Activated T-helper 2 cell treated with anti-CD3 and anti-CD28 coated beads, Interferon-gamma antibody, Interleukin-2, Interleukin-4, amounts not matched to agents 10 μg/mL and 5 μg/mL and 100 μg/mL, durations not matched to agents 14 hours and 24 hours and 36 hours (primary cell): ENCODE measurements at regions not wholly inside any gene's neighbourhood (a gene's known extent, or its start where the extent isn't known, plus 50 kb on each side); places are given as distances from the start of the nearest gene placed in this dataset.
A peak's percentile ranks its signal among the peaks of the same experiment; 100 is the strongest.

Source experiments
- DNase-seq: peaks from one replicate; pipeline ENCODE4 v3.0.0; 2021; ENCODE audit warnings: low spot score
- H3K27ac Mint-ChIP-seq: one replicate; pipeline ENCODE4 v1.8.0; 2021; ENCODE audit warnings: mixed read lengths
- H3K27me3 Mint-ChIP-seq: one replicate; pipeline ENCODE4 v1.8.0; 2021; ENCODE audit warnings: low read depth, mixed read lengths
- H3K36me3 Mint-ChIP-seq: one replicate; pipeline ENCODE4 v1.8.0; 2021; ENCODE audit warnings: low read depth, mixed read lengths
- H3K4me1 Mint-ChIP-seq: one replicate; pipeline ENCODE4 v1.8.0; 2021; ENCODE audit warnings: low read depth, mixed read lengths
- H3K4me3 Mint-ChIP-seq: one replicate; pipeline ENCODE4 v1.8.0; 2021; ENCODE audit warnings: low read depth, mild to moderate bottlenecking, moderate library complexity, mixed read lengths
- H3K9me3 Mint-ChIP-seq: one replicate; pipeline ENCODE4 v1.8.0; 2021; ENCODE audit warnings: mixed read lengths
- intact Hi-C: fragments of 100-400 bp; cut with micrococcal nuclease; formaldehyde crosslinking; loops from one replicate; pipeline ENCODE4 v1.15.1; 2023

- Mint-ChIP-seq H3K9me3 (peaks cover 2% of the 10 kb centered on the region), H3K27me3 (no peaks in the 10 kb centered on the region), H3K4me3 (peak overlapping the region; percentile 1), H3K4me1 (peaks cover 22% of the 10 kb centered on the region), H3K36me3 (no peaks in the 10 kb centered on the region), H3K27ac (peak overlapping the region; percentile 71)
- DNase-seq, result peak; percentile 10
- intact Hi-C loops, result no loop called here
These were observed 114.2 kb downstream of the METRNL start for GRCh38 chr17:83193336-83194185.

- Mint-ChIP-seq H3K9me3 (no peaks in the 10 kb centered on the region), H3K4me1 (peaks cover 24% of the 10 kb centered on the region), H3K27ac (peak overlapping the region; percentile 71), H3K4me3 (no peak overlapping the region), H3K27me3 (no peaks in the 10 kb centered on the region), H3K36me3 (no peaks in the 10 kb centered on the region)
- DNase-seq, result no peak
- intact Hi-C loops, result no loop called here
These were observed 114.8 kb downstream of the METRNL start for GRCh38 chr17:83194186-83194561.

GRCh38 chr17:83194761-83195329 lies 115.4 kb downstream of the METRNL start:
- no peaks in the 10 kb centered on the region for H3K9me3 Mint-ChIP-seq
- intact Hi-C loops, result no loop called here
- peak overlapping the region; percentile 65 for H3K27ac Mint-ChIP-seq
- H3K4me3 Mint-ChIP-seq, result no peak overlapping the region
- no peaks in the 10 kb centered on the region for H3K27me3 Mint-ChIP-seq
- H3K36me3 Mint-ChIP-seq, result no peaks in the 10 kb centered on the region
- H3K4me1 Mint-ChIP-seq, result peaks cover 30% of the 10 kb centered on the region
- DNase-seq, result peak; percentile 7

GRCh38 chr17:83195330-83196023 lies 116.1 kb downstream of the METRNL start:
- Mint-ChIP-seq H3K4me3 (no peak overlapping the region), H3K9me3 (no peaks in the 10 kb centered on the region), H3K4me1 (peaks cover 37% of the 10 kb centered on the region), H3K27ac (peak overlapping the region; percentile 65), H3K36me3 (no peaks in the 10 kb centered on the region), H3K27me3 (no peaks in the 10 kb centered on the region)
- intact Hi-C loops, result no loop called here
- DNase-seq, result peak; percentile 6

GRCh38 chr17:83196024-83196365 lies 116.6 kb downstream of the METRNL start:
- peak; percentile 7 for DNase-seq
- intact Hi-C loops, result no loop called here
- Mint-ChIP-seq H3K9me3 (no peaks in the 10 kb centered on the region), H3K27ac (no peak overlapping the region), H3K4me1 (peaks cover 42% of the 10 kb centered on the region), H3K27me3 (no peaks in the 10 kb centered on the region), H3K4me3 (no peak overlapping the region), H3K36me3 (no peaks in the 10 kb centered on the region)

GRCh38 chr17:83196366-83196765 lies 117.0 kb downstream of the METRNL start:
- H3K4me3 Mint-ChIP-seq, result no peak overlapping the region
- intact Hi-C loops, result no loop called here
- H3K36me3 Mint-ChIP-seq, result no peaks in the 10 kb centered on the region
- H3K27ac Mint-ChIP-seq, result peak overlapping the region; percentile 21
- H3K9me3 Mint-ChIP-seq, result no peaks in the 10 kb centered on the region
- no peak for DNase-seq
- H3K4me1 Mint-ChIP-seq, result peaks cover 46% of the 10 kb centered on the region
- H3K27me3 Mint-ChIP-seq, result no peaks in the 10 kb centered on the region

GRCh38 chr17:83196973-83197880 lies 117.8 kb downstream of the METRNL start:
- Mint-ChIP-seq H3K4me1 (peaks cover 52% of the 10 kb centered on the region), H3K27me3 (no peaks in the 10 kb centered on the region), H3K4me3 (no peak overlapping the region), H3K36me3 (no peaks in the 10 kb centered on the region), H3K9me3 (no peaks in the 10 kb centered on the region), H3K27ac (peak overlapping the region; percentile 49)
- DNase-seq, result peak; percentile 7
- intact Hi-C loops, result no loop called here

- Mint-ChIP-seq H3K9me3 (no peaks in the 10 kb centered on the region), H3K4me1 (peaks cover 55% of the 10 kb centered on the region), H3K36me3 (no peaks in the 10 kb centered on the region), H3K4me3 (peak overlapping the region; percentile 75), H3K27ac (peak overlapping the region; percentile 98), H3K27me3 (no peaks in the 10 kb centered on the region)
- intact Hi-C loops, result no loop called here
- DNase-seq, result peak; percentile 9
These were observed 119.2 kb downstream of the METRNL start for GRCh38 chr17:83198366-83199341.

GRCh38 chr17:83199500-83200201 lies 120.2 kb downstream of the METRNL start:
- Mint-ChIP-seq H3K36me3 (no peaks in the 10 kb centered on the region), H3K9me3 (no peaks in the 10 kb centered on the region), H3K4me1 (peaks cover 57% of the 10 kb centered on the region), H3K27me3 (no peaks in the 10 kb centered on the region), H3K27ac (peak overlapping the region; percentile 98), H3K4me3 (peak overlapping the region; percentile 75)
- intact Hi-C loops, result no loop called here
- DNase-seq, result peak; percentile 51

- peak; percentile 57 for DNase-seq
- Mint-ChIP-seq H3K27ac (peak overlapping the region; percentile 98), H3K27me3 (no peaks in the 10 kb centered on the region), H3K4me3 (peak overlapping the region; percentile 75), H3K9me3 (no peaks in the 10 kb centered on the region), H3K36me3 (no peaks in the 10 kb centered on the region), H3K4me1 (peaks cover 51% of the 10 kb centered on the region)
- intact Hi-C loops, result no loop called here
These were observed 120.9 kb downstream of the METRNL start for GRCh38 chr17:83200231-83200699.

GRCh38 chr17:83200751-83201150 lies 121.3 kb downstream of the METRNL start:
- Mint-ChIP-seq H3K4me3 (no peak overlapping the region), H3K27me3 (no peaks in the 10 kb centered on the region), H3K27ac (peak overlapping the region; percentile 98), H3K36me3 (no peaks in the 10 kb centered on the region), H3K4me1 (peaks cover 51% of the 10 kb centered on the region), H3K9me3 (no peaks in the 10 kb centered on the region)
- no peak for DNase-seq
- intact Hi-C loops, result no loop called here
